ENCODE measurements at regions not wholly inside any gene's neighbourhood (a gene's known extent, or its start where the extent isn't known, plus 50 kb on each side); places are given as distances from the start of the nearest gene placed in this dataset.
"Not testable (repeated sequence)": the region's sequence is repeated elsewhere in the genome, so short reads cannot be mapped to it uniquely, and the experiment has no call there.

DNA sequence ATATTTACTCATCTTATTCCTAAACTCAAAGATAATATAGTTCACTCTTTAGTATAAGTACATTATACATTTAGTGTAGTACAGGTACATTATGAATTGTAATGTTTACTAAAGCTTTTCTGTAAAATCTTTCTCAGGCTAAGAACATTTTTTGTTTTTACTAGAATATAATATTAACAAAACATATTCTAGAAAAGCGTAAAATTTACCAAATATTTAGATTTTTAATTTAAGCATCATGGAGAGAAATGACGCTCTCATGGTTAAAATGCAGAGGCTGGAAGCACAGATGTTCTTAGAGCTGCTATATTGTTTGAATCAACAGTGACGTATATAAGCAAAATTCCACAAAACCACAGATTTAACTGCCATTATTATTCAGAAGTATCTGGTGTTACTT lies 54.7 kb upstream of the NBPF15 start:
- DNase-seq (ENCODE audit: low read depth in 2 of 2), result not testable (repeated sequence)

DNA sequence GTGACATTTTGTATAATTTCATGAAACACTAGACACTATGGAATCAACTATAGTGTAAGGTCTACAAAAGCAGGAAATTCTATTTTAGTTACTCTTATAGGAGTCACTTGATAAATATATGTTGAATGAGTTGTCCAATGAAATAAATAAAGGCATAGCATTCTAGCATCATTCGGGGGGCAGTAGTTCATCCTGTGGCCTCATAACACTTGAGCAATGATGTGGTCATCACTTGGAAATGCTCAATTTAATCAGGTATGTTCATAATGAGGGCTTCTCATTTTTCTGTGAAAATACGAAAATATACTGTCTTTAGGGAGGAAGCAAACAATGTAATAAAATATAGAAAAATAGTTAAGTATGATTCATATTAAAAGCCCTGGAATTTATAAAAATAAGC lies 55.4 kb upstream of the NBPF15 start:
- DNase-seq (ENCODE audit: low read depth in 2 of 2), result not testable (repeated sequence)

DNA sequence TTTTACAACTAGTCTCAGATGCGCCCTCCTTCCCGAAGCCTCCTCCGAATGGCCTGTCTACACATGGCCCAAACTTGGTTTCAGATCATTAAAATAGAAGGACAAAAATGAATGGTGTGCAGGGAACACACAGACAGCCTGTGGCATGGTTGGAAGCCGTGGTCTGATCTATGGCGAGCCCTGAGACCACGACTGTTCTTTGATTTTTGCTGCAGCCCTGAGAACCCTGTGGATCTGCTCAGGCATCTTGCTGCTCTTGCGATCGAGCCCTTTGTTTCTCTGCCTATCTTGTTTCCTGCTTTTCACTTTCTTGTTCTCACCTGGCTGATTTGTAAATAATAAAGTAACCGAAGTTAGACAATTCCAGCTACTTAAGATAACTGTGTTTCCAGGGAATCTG lies 57.0 kb upstream of the NBPF15 start:
- DNase-seq (ENCODE audit: low read depth in 2 of 2), result not testable (repeated sequence)

DNA sequence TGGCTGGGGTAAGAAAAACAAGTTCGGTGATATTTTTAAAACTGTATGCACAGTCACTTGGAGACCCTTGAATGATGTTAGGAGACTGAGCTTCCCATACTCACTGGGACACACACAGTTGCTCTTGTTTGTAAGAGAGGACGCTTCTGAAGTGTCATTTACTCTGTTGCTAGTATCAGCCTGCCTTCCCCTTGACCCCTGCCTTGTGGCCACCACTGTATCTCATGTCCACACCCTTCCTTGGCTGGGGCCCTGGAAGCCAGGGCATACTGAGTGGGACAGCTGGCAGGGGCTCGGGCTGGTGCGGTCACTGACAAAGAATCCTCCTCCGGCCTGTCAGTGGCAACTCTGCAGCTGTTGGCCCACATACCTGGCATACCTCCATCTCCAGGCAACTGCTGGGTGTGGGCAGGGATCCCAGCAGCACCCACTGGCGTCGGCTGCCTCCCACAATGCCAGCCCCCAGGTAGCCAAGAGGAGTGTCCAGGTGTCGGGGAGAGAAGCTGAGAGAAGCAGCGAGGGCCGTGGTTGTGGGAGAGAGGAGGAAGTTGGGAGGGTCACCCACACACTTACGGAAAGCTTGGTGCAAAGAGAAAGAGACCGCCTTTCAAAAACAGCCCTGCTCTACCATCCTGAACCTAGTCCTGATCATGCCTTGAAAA lies 58.2 kb upstream of the NBPF15 start:
- not testable (repeated sequence) for DNase-seq (ENCODE audit: low read depth in 2 of 2)

DNA sequence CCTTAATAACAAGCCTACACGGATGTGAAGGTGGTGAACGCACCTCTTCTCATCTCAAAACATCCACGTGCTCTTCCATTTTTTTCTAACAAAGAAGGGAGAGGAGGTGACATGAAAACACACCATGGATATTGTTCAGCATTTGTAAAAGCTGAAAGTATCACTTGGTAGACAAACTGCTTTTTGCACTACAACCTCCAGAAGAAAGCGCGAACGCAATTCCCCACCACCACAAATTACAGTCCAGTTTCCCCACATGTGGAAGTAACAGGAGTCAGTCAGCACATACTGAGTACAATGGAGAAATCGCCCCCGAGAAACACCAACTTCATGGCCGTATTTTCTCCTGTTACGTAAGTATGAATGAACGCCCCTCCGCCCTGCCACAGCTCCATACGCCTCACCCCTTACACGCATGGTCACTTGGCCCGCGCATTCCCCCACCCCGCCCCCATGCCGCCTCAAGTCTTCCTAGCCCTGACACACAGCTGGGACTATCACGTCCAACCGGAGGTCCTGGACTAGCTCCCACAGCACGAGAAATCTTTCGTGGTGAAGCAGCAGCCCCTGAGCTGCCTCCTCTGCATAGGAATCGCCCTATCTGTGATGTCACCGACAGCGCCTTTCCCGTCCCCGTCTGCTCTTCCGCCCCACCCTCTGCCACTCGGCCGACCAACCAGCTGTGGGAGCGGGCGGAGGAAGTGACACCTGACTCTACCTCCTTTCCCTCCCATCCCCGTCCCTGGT lies 62.4 kb upstream of the NBPF15 start:
- peak in 1 of 2 donors; percentile 19 for DNase-seq (ENCODE audit: low read depth in 2 of 2)

DNA sequence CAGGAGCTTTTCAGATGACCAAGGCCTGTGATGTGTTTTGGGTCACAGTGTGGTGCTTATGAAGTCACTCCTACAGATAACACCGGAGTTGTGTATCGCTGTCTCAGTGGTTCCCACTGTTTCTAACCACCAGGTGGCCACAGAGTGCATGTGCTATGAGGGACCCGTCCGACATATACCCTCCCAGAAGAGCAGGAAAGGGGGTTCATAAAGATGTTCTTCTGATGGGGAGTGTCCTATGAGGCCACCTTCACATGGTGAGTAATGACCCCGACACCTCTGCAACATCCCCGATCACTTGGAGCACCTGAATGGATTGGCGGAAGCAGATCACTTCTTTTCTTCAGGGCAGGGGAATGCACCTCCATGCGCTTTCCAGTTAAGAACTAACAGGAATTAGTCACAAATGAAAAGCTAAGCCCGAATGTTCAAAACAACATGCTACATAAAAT lies 60.5 kb upstream of the PPIAL4F start:
- not testable (repeated sequence) for DNase-seq (ENCODE audit: low read depth in 2 of 2)

DNA sequence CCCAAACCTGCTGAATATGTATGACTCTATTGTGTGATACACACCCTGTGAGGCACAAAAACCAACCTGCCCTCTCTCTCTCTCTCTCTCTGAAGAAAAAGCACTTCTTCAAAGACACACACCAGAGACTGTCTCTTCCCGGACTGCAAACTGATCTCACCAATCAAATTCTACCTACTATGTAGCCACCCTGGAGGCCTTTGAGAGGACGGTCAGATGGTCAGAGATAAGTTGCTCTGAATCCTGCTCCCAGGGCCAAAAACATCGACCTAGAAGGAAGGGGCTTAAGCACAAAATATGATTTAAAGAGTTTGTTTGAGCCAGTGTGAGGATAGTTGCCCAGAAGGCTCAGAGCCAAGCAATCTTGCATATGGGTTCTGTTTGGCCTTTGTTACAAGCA lies 59.2 kb upstream of the PPIAL4F start:
- DNase-seq (ENCODE audit: low read depth in 2 of 2), result not testable (repeated sequence)

DNA sequence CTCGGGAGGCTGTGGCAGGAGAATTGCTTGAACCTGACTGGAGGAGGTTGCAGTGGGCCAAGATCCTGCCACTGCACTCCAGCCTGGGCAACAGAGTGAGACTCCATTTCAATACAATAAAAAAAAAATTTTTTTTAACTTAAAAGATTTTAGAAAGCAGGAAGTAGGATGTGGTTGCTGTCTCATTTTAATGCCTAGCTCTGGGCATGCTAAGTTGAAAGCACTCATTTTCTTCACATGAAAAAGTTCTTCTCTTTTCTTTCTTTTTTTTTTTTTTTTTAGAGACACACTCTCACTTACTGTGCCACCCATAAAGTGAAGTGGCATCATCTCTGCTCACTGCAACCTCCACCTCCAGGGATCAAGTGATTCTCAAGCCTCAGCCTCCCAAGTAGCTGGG lies 58.4 kb upstream of the PPIAL4F start:
- not testable (repeated sequence) for DNase-seq (ENCODE audit: low read depth in 2 of 2)

DNA sequence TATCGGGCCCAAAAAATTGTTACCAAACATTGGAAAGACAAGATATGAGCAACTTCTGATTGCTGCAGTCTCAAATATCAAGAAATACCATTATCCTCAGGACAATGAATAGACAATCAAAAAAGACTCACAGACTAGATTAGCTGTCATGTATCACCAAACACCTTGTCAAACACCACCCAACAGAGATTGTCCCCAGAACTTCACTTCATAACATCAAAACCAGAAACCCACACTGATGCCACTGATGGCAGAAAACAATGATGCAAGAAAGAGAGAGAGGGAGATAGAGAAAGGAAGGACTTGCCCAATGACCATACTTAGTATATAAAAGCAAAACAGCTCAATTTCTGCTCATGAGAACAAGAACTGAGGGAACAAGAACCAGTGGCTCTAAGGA lies 56.0 kb upstream of the PPIAL4F start:
- not testable (repeated sequence) for DNase-seq (ENCODE audit: low read depth in 2 of 2)

DNA sequence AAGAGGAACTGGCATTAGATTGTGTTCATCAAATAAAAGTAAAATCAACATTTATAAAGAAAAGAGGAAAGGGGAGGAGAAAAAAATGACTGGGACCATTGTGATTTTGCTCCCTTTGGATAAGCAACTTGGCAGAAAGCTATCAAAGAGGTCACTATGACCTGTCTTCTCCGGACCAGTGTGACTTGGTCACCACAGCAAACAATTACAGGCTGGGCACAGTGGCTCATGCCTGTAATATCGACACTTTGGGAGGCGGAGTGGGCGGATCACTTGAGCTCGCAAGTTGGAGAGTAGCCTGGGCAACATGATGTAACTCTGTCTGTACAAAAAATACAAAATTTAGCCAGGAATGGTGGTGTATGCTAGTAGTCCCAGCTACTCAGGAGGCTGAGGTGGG lies 55.5 kb upstream of the PPIAL4F start:
- DNase-seq (ENCODE audit: low read depth in 2 of 2), result not testable (repeated sequence)

DNA sequence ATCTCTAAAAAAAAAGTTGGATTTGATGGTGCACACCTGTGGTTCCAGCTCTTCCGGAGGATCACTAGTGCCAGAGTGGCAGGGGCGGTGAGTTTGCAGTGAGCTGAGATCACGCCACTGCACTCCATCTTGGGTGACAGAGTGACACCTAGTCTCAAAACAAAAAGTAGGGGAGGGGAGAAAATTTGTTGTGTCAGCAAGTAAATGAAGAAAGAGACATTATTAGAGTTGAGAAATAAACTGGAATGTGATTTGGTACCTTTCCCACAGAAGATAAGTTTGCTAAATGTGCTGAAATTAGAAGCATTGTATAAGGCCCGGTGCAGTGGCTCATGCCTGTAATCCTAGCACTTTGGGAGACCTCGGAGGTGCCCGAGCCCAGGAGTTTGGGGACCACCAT lies 54.0 kb upstream of the PPIAL4F start:
- not testable (repeated sequence) for DNase-seq (ENCODE audit: low read depth in 2 of 2)

DNA sequence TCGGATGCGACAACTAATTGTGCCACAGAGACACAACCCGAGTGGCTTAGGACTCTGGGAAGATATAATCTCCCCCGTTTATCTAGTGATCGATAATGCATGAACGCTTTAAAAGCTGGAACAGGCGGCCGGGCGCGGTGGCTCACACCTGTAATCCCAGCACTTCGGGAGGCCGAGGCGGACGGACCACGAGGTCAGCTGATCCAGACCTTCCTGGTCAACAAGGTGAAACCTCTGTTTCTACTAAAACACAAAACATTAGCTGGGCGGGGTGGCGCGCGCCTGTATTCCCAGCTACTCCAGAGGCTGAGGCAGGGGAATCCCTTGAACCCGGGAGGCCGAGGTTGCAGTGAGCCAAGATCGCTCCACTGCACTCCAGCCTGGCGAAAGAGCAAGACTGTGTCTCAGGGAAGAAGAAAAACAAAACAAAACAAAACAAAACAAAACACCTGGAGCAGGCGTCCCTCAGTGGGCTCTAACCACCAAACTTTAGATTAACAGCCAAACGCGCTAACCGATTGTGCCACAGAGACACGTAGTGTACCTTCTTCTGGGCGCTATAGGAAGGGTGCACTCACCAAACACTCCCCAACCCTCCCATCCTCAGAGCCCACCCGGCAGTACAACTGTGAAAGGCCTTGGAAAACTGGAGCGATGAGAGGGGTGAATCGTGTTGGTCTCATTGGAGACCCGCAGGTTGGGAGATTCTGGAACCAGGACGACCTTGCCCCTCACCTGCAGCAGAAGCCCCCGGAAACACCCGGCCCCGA lies 53.3 kb upstream of the PPIAL4F start:
- DNase-seq (ENCODE audit: low read depth in 2 of 2), result not testable (repeated sequence)

Data from stimulated activated CD8-positive, alpha-beta memory T cell treated with anti-CD3 and anti-CD28 coated beads, Interleukin-7, amount 100 ng/mL, for 1 hour (primary cell).